Calu3 (cell line): ENCODE measurements at regions not wholly inside any gene's neighbourhood (a gene's known extent, or its start where the extent isn't known, plus 50 kb on each side); places are given as distances from the start of the nearest gene placed in this dataset.

Experiments
- BruUV-seq: library from RNA; stranded (reverse); fragments of 400-500 nt; replicated peaks from 2 replicates; lab custom pipeline; 2021; lab: Mats Ljungman, UMichigan
- CTCF ChIA-PET: fragments of 300-600 bp; sonication (Branson Sonifier 250); formaldehyde crosslinking; loops from one replicate; lab custom pipeline; 2022; ENCODE audit warnings: antibody characterized with exemption; lab: Charles Lee
- DNase-seq: peaks from one replicate; pipeline ENCODE4 v3.0.0; 2022
- H3K27ac Mint-ChIP-seq: one replicate; pipeline ENCODE4 v1.8.0; 2022; ENCODE audit warnings: mixed read lengths; ENCODE audit not compliant: unreplicated experiment
- H3K27me3 Mint-ChIP-seq: one replicate; pipeline ENCODE4 v1.8.0; 2022; ENCODE audit warnings: mixed read lengths; ENCODE audit not compliant: unreplicated experiment
- H3K36me3 Mint-ChIP-seq: one replicate; pipeline ENCODE4 v1.8.0; 2022; ENCODE audit warnings: mild to moderate bottlenecking, moderate library complexity, mixed read lengths; ENCODE audit not compliant: insufficient read depth, unreplicated experiment
- H3K4me1 Mint-ChIP-seq: one replicate; pipeline ENCODE4 v1.8.0; 2022; ENCODE audit warnings: mild to moderate bottlenecking, low read depth, mixed read lengths; ENCODE audit not compliant: unreplicated experiment
- H3K4me3 Mint-ChIP-seq: one replicate; pipeline ENCODE4 v1.8.0; 2022; ENCODE audit warnings: mild to moderate bottlenecking, low read depth, moderate library complexity, mixed read lengths; ENCODE audit not compliant: unreplicated experiment
- H3K9me3 Mint-ChIP-seq: one replicate; pipeline ENCODE4 v1.8.0; 2022; ENCODE audit warnings: low read depth, mixed read lengths; ENCODE audit not compliant: unreplicated experiment
- CTCF ChIP-seq: fragments of 200-600 bp; IDR thresholded peaks from one replicate; pipeline ENCODE4 v1.8.0; 2022; ENCODE audit warnings: antibody characterized with exemption; ENCODE audit not compliant: unreplicated experiment
- intact Hi-C: fragments of 100-400 bp; cut with micrococcal nuclease; formaldehyde crosslinking; loops from one replicate; pipeline ENCODE4 v1.10.0; 2022; ENCODE audit not compliant: unreplicated experiment

GRCh38 chr7:138400400-138400886, 59.6 kb upstream of the TRIM24 start:
- H3K4me1 Mint-ChIP-seq = peaks cover 18% of the 10 kb centered on the region
- no peaks in the 10 kb centered on the region for H3K27me3 Mint-ChIP-seq
- H3K36me3 Mint-ChIP-seq = peaks cover 11% of the 10 kb centered on the region
- intact Hi-C loops = no loop called here
- H3K27ac Mint-ChIP-seq = no peak overlapping the region
- CTCF ChIA-PET = no interaction called here
- H3K9me3 Mint-ChIP-seq = no peaks in the 10 kb centered on the region
- no peak for TF ChIP-seq CTCF
- BruUV-seq = no TSS peak
- no peak overlapping the region for H3K4me3 Mint-ChIP-seq
- DNase-seq = no peak

- intact Hi-C loops = no loop called here
- no peaks in the 10 kb centered on the region for H3K4me1 Mint-ChIP-seq
- BruUV-seq = no TSS peak
These were observed 57.3 kb upstream of the TRIM24 start for GRCh38 chr7:138402749-138403148.

GRCh38 chr7:138405496-138405895, 54.6 kb upstream of the TRIM24 start:
- Mint-ChIP-seq H3K9me3 (no peaks in the 10 kb centered on the region), H3K4me3 (no peak overlapping the region), H3K27me3 (no peaks in the 10 kb centered on the region), H3K4me1 (no peaks in the 10 kb centered on the region), H3K27ac (no peak overlapping the region), H3K36me3 (no peaks in the 10 kb centered on the region)
- TF ChIP-seq CTCF = no peak
- BruUV-seq = no TSS peak
- CTCF ChIA-PET = no interaction called here
- DNase-seq = no peak
- intact Hi-C loops = no loop called here

More at GRCh38 chr7:138402749-138403148, 57.3 kb upstream of the TRIM24 start:
- H3K36me3 Mint-ChIP-seq = no peaks in the 10 kb centered on the region
- no peaks in the 10 kb centered on the region for H3K9me3 Mint-ChIP-seq
- CTCF ChIA-PET = interaction anchor here (0.6 kb wide), 1 partner anchor 14 kb away, joined by 3 read pairs; no protein-coding TSS in a partner anchor
- H3K27ac Mint-ChIP-seq = no peak overlapping the region
- DNase-seq = no peak
- H3K27me3 Mint-ChIP-seq = no peaks in the 10 kb centered on the region
- H3K4me3 Mint-ChIP-seq = no peak overlapping the region
- no peak for TF ChIP-seq CTCF

- H3K9me3 Mint-ChIP-seq = no peaks in the 10 kb centered on the region
- no peak for TF ChIP-seq CTCF
- H3K4me3 Mint-ChIP-seq = no peak overlapping the region
- CTCF ChIA-PET = interaction anchor here (0.6 to 1.8 kb wide), 2 partner anchors 10 to 53 kb away, joined by 3 read pairs; no protein-coding TSS in a partner anchor
- intact Hi-C loops = no loop called here
- no peaks in the 10 kb centered on the region for H3K4me1 Mint-ChIP-seq
- BruUV-seq = no TSS peak
- no peak for DNase-seq
- H3K36me3 Mint-ChIP-seq = no peaks in the 10 kb centered on the region
- no peak overlapping the region for H3K27ac Mint-ChIP-seq
- no peaks in the 10 kb centered on the region for H3K27me3 Mint-ChIP-seq
These were observed 52.3 kb upstream of the TRIM24 start for GRCh38 chr7:138407792-138408191.
